GM12878 (cell line): ENCODE measurements at regions not wholly inside any gene's neighbourhood (a gene's known extent, or its start where the extent isn't known, plus 50 kb on each side); places are given as distances from the start of the nearest gene placed in this dataset.

Experiments
- ATAC-seq: fragments of 200-7000 bp; cut with Tn5 transposase; 3 replicates; pipeline ENCODE4 v1.9.1; 2020; ENCODE audit warnings: mild to moderate bottlenecking, moderate library complexity
- BruUV-seq: library from RNA; stranded (reverse); fragments of 400-500 nt; replicated peaks from 2 replicates; lab custom pipeline; 2021; lab: Mats Ljungman, UMichigan
- CTCF ChIA-PET: fragments of 300-600 bp; sonication (Branson Sonifier 250); formaldehyde crosslinking; extraction: SDS; loops from one replicate; lab custom pipeline; 2021; ENCODE audit warnings: inconsistent platforms; lab: Yijun Ruan, JAX
- POLR2A ChIA-PET: fragments of 350-600 bp; formaldehyde crosslinking; extraction: SDS; loops from one replicate; lab custom pipeline; 2021; ENCODE audit warnings: inconsistent platforms; lab: Charles Lee
- RAD21 ChIA-PET: fragments of 300-600 bp; sonication (Branson Sonifier 250); formaldehyde crosslinking; loops from one replicate; lab custom pipeline; 2023; ENCODE audit warnings: antibody characterized with exemption; ENCODE audit not compliant: unreplicated experiment; lab: Charles Lee
- SMC1A ChIA-PET: fragments of 300-600 bp; sonication (Branson Sonifier 250); formaldehyde crosslinking; loops from one replicate; lab custom pipeline; 2023; ENCODE audit not compliant: unreplicated experiment, uncharacterized antibody; lab: Charles Lee
- DNase-seq: peaks from one replicate; pipeline ENCODE4 v3.0.0-alpha.2; 2011; ENCODE audit warnings: low read depth, low spot score
- FAIRE-seq: peaks from 3 replicates; lab custom pipeline; 2011; peaks lifted over from hg19 to GRCh38; lab: Jason Lieb, UNC
- H2AFZ ChIP-seq: 2 replicates; pipeline ENCODE4 v1.6.0; 2011; ENCODE audit warnings: low read depth, low read length, control low read depth; ENCODE audit not compliant: control insufficient read depth
- H3K27ac ChIP-seq: 2 replicates; pipeline ENCODE4 v1.5.1; 2011; ENCODE audit warnings: control low read depth; ENCODE audit not compliant: control insufficient read depth, insufficient read depth
- H3K27me3 ChIP-seq, 2 experiments: replicated peaks in 1 of 2; 2 replicates each; pipeline versions ENCODE4 v1.6.0 to v1.6.1; 2011; ENCODE audit warnings: low read length in 1 of 2; ENCODE audit not compliant: control insufficient read depth in 2 of 2, insufficient read depth in 2 of 2
- H3K36me3 ChIP-seq, 2 experiments: 2 replicates each; pipeline ENCODE4 v1.5.1; 2011; ENCODE audit warnings: low read length in 1 of 2; ENCODE audit not compliant: control insufficient read depth in 2 of 2, insufficient read depth in 2 of 2
- H3K4me1 ChIP-seq: 2 replicates; pipeline ENCODE4 v1.6.1; 2011; ENCODE audit warnings: mild to moderate bottlenecking, low read length, moderate library complexity, mixed read lengths; ENCODE audit not compliant: control insufficient read depth, insufficient read depth
- H3K4me2 ChIP-seq: 2 replicates; pipeline ENCODE4 v1.6.0; 2011; ENCODE audit warnings: control low read depth; ENCODE audit not compliant: control insufficient read depth, insufficient read depth
- H3K4me3 ChIP-seq: fragments of 200-600 bp; sonication (generic); 2 replicates; pipeline ENCODE4 v1.5.1; 2016
- H3K79me2 ChIP-seq: 2 replicates; pipeline ENCODE4 v1.6.0; 2011; ENCODE audit warnings: low read length; ENCODE audit not compliant: control insufficient read depth, insufficient read depth
- H3K9ac ChIP-seq: 2 replicates; pipeline ENCODE4 v1.8.0; 2011; ENCODE audit warnings: low read length, control low read depth, mixed read lengths; ENCODE audit not compliant: control insufficient read depth, insufficient read depth
- H3K9me3 ChIP-seq: replicated peaks from 3 replicates; pipeline ENCODE4 v1.5.1; 2011; ENCODE audit warnings: mild to moderate bottlenecking, low read length; ENCODE audit not compliant: control insufficient read depth, insufficient read depth
- H4K20me1 ChIP-seq: 2 replicates; pipeline ENCODE4 v1.6.0; 2011; ENCODE audit not compliant: control insufficient read depth, insufficient read depth
- BACH1 ChIP-seq: fragments of 450-650 bp; IDR thresholded peaks from 2 replicates; pipeline ENCODE4 v1.6.1; 2017; ENCODE audit warnings: mild to moderate bottlenecking, borderline replicate concordance
- EP300 ChIP-seq, 2 experiments: fragments of 150-350 bp in 1 of 2; IDR thresholded peaks; 2 replicates each; pipeline ENCODE4 v1.6.1; 2011 to 2012; ENCODE audit warnings: low read depth in 2 of 2, low read length in 2 of 2, borderline replicate concordance in 1 of 2, improper control_type of control experiment in 1 of 2, inconsistent platforms in 1 of 2; ENCODE audit not compliant: control insufficient read depth in 1 of 2
- KAT2A ChIP-seq: conservative IDR thresholded peaks from 2 replicates; pipeline ENCODE4 v1.6.1; 2011; ENCODE audit warnings: low read depth, low read length; ENCODE audit not compliant: control insufficient read depth
- MXI1 ChIP-seq: fragments of 150-350 bp; IDR thresholded peaks from 2 replicates; pipeline ENCODE4 v1.6.1; 2011; ENCODE audit warnings: low read depth, mild to moderate bottlenecking, inconsistent platforms, low read length, improper control_type of control experiment
- NR2F1 ChIP-seq: fragments of 450-650 bp; conservative IDR thresholded peaks from 2 replicates; pipeline ENCODE4 v1.6.1; 2017; ENCODE audit warnings: mild to moderate bottlenecking
- NRF1 ChIP-seq: conservative IDR thresholded peaks from 2 replicates; pipeline ENCODE4 v1.6.1; 2011; ENCODE audit warnings: mild to moderate bottlenecking, low read depth, low read length, improper control_type of control experiment
- POLR2AphosphoS5 ChIP-seq: IDR thresholded peaks from 2 replicates; pipeline ENCODE4 v1.6.1; 2011; ENCODE audit warnings: mild to moderate bottlenecking, low read length, inconsistent platforms
- RAD21 ChIP-seq: IDR thresholded peaks from 2 replicates; pipeline ENCODE4 v1.6.1; 2011; ENCODE audit warnings: mild to moderate bottlenecking, low read depth, low read length, moderate library complexity; ENCODE audit not compliant: insufficient read depth
- SREBF1 ChIP-seq: IDR thresholded peaks from 2 replicates; pipeline ENCODE4 v1.6.1; 2012; ENCODE audit warnings: mild to moderate bottlenecking, low read length
- TCF3 ChIP-seq: IDR thresholded peaks from 2 replicates; pipeline ENCODE4 v1.6.1; 2012; ENCODE audit warnings: low read depth, mild to moderate bottlenecking, low read length, borderline replicate concordance; ENCODE audit not compliant: insufficient read depth
- WRNIP1 ChIP-seq: IDR thresholded peaks from 2 replicates; pipeline ENCODE4 v1.6.1; 2011; ENCODE audit warnings: low read depth, low read length, improper control_type of control experiment, borderline replicate concordance
- ZZZ3 ChIP-seq: IDR thresholded peaks from 2 replicates; pipeline ENCODE4 v1.6.1; 2011; ENCODE audit warnings: low read depth; ENCODE audit not compliant: control insufficient read depth, insufficient read length
- WGBS: methylation state at CpG from one replicate; pipeline ENCODE4 v1.1.6; 2016; ENCODE audit warnings: low lambda C conversion rate; ENCODE audit not compliant: insufficient replicate concordance, insufficient coverage; ENCODE audit errors: missing lambda C conversion rate; 5-methylcytosine and 5-hydroxymethylcytosine counted together
- in situ Hi-C: fragments of 300-500 bp; cut with MboI; formaldehyde crosslinking; loops from 9 replicates; pipeline ENCODE4 v1.14.3; 2018; ENCODE audit warnings: mixed read lengths
- intact Hi-C: fragments of 100-400 bp; cut with micrococcal nuclease; formaldehyde crosslinking; loops from one replicate; pipeline ENCODE4 v1.14.2; 2022; ENCODE audit not compliant: unreplicated experiment
- TF ChIP-seq, protein P1 (sequence below): IDR thresholded peaks from 2 replicates; pipeline ENCODE4 v1.6.1; 2011; ENCODE audit warnings: borderline replicate concordance, low read depth, mild to moderate bottlenecking, moderate library complexity, mixed read lengths, low read length; ENCODE audit not compliant: insufficient read depth; ENCODE audit errors: extremely low read length
- TF ChIP-seq, protein P2 (sequence below): fragments of 450-650 bp; IDR thresholded peaks from 2 replicates; pipeline ENCODE4 v1.6.1; 2017; ENCODE audit warnings: borderline replicate concordance
- TF ChIP-seq, protein P3 (sequence below): IDR thresholded peaks from 2 replicates; pipeline ENCODE4 v1.6.1; 2012; ENCODE audit warnings: low read depth, low read length, improper control_type of control experiment

DNA sequence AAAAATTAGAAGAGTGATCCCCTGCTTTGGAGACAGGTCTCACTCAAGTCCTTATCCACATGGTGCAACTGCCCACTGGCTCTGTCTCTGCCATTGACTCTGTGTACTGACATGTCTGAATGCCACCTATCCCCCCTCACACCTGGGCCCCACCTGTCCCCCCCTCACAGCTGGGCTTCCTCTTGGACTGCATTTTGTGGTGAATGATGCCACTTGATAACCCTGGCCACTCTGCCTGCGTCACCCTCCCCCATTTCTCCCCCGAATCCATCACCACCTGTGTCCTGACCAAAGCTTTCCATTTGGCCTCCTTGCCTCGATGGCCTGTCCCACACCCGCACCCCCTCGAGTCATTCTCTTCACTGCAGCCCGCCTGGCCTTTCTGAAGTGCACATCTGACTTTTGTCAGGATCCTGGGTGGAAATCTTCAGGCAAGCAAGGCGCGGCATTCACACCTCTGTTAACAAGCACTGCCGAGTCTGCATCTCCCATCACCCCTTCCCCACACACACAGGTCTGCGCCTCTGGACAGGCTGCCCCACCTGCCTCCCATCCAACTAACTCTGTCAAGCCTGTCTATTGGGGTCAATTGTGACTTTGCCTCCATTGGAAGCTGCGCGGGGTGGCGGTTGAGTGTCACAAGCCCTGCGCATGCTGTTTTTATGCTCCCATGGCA is 175.3 kb upstream of the KLF14 start (continued):
- TF ChIP-seq, protein P1, sequence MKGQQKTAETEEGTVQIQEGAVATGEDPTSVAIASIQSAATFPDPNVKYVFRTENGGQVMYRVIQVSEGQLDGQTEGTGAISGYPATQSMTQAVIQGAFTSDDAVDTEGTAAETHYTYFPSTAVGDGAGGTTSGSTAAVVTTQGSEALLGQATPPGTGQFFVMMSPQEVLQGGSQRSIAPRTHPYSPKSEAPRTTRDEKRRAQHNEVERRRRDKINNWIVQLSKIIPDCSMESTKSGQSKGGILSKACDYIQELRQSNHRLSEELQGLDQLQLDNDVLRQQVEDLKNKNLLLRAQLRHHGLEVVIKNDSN = no peak
- TF ChIP-seq POLR2AphosphoS5 (peak; percentile 48; the same call in 1 of the 2 replicates), SREBF1 (no peak)

DNA sequence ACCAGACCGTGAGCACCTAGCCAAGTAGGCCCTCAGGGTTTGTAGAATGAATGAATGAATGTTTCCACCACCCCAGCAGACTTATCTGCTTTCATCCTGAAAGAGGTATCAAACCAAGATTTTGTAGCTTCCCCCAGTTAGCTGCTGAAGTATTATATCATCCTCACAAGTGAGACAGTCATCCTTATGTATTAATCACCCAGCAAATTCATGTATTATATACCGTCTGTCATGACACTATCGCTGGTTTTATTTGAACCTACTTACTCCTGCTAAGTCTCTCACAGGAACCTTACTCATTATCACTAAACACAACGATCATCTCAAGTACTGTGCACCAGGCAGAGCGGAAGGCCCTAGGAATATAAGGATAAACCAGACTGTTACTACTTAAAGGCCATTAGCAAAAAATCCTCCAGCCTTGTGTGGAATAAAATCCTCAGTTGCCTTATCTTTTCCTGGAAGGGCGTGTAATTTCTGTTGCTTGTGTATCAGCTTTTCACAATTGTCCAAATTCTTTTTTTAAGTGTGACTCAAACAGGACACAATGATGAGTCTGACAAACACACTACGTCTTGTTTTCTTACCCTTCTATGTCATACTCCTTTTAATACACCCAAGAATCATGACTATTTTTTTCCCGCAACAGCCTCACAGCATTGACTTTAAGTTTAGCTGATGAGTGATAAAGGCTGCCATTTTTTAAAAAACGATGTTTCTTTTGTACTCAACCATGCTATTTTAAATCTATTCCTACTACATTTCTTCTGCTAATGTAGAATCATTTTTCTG is 176.1 kb upstream of the KLF14 start:
- WGBS = 84% methylated on average over 9 of the region's 9 CpGs
- TSS peak; percentile 15 for BruUV-seq
- DNase-seq (no peak), FAIRE-seq (no peak), ATAC-seq (no peak)
- SMC1A ChIA-PET = interaction anchor here (1.7 to 6.0 kb wide), 3 partner anchors 19 to 72 kb away, joined by 3 to 66 read pairs (median 4); no protein-coding TSS in a partner anchor
- H3K9me3 ChIP-seq = no peaks in the 10 kb centered on the region
- no peak overlapping the region for H3K9ac ChIP-seq
- no peaks in the 10 kb centered on the region for H4K20me1 ChIP-seq
- H3K27me3 ChIP-seq = no peaks in the 10 kb centered on the region
- peaks cover 66% of the 10 kb centered on the region for H3K79me2 ChIP-seq
- in situ Hi-C loops = no loop called here
- no peak overlapping the region for H3K4me3 ChIP-seq
- RAD21 ChIA-PET = interaction anchor here (5.6 kb wide), 1 partner anchor 50 kb away, joined by 33 read pairs; no protein-coding TSS in a partner anchor
- CTCF ChIA-PET = interaction anchor here (0.8 to 2.9 kb wide), 5 partner anchors 10 to 130 kb away, joined by 3 to 11 read pairs (median 4); no protein-coding TSS in a partner anchor
- peaks cover 14 to 34% of the 10 kb centered on the region in 2 experiments for H3K36me3 ChIP-seq
- H3K27ac ChIP-seq = peak overlapping the region; percentile 7; the same call in 1 of the 2 replicates
- POLR2A ChIA-PET = no interaction called here
- no peak overlapping the region for H2AFZ ChIP-seq
- no peak overlapping the region; the same call in 1 of the 2 replicates for H3K4me2 ChIP-seq
- H3K4me1 ChIP-seq = peaks cover 28% of the 10 kb centered on the region
- intact Hi-C loops = loop anchor here (5.0 kb wide), 1 partner anchor 122 kb away; no protein-coding TSS in a partner anchor
- TF ChIP-seq RAD21 = no peak
- TF ChIP-seq EP300 (IDR thresholded peaks at IDR 0.05; ENCODE audit: borderline replicate concordance in 1 of 2, control insufficient read depth in 1 of 2, low read depth in 2 of 2, low read length in 2 of 2) = no peak
- TF ChIP-seq NR2F1 = no peak
- no peak for TF ChIP-seq BACH1
- no peak for TF ChIP-seq WRNIP1
- TF ChIP-seq NRF1 = no peak
- TF ChIP-seq KAT2A = no peak
- TF ChIP-seq MXI1 = no peak
- TF ChIP-seq TCF3 = no peak
- TF ChIP-seq, protein P2, sequence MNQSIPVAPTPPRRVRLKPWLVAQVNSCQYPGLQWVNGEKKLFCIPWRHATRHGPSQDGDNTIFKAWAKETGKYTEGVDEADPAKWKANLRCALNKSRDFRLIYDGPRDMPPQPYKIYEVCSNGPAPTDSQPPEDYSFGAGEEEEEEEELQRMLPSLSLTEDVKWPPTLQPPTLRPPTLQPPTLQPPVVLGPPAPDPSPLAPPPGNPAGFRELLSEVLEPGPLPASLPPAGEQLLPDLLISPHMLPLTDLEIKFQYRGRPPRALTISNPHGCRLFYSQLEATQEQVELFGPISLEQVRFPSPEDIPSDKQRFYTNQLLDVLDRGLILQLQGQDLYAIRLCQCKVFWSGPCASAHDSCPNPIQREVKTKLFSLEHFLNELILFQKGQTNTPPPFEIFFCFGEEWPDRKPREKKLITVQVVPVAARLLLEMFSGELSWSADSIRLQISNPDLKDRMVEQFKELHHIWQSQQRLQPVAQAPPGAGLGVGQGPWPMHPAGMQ = no peak
- TF ChIP-seq, protein P3, sequence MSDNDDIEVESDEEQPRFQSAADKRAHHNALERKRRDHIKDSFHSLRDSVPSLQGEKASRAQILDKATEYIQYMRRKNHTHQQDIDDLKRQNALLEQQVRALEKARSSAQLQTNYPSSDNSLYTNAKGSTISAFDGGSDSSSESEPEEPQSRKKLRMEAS = no peak
- TF ChIP-seq ZZZ3 = no peak
